Neural cell (in vitro differentiated cells): ENCODE measurements at regions not wholly inside any gene's neighbourhood (a gene's known extent, or its start where the extent isn't known, plus 50 kb on each side); places are given as distances from the start of the nearest gene placed in this dataset.

Experiments
- H2AFZ ChIP-seq: fragments of 200-600, 300-800 bp; sonication (generic), shearing (Covaris generic); 2 replicates; pipeline ENCODE4 v1.6.0; 2014; ENCODE audit warnings: low read depth, mild to moderate bottlenecking, antibody characterized with exemption, low read length, moderate library complexity
- H3F3A ChIP-seq: fragments of 200-600 bp; shearing (Covaris generic); 2 replicates; pipeline ENCODE4 v1.6.1; 2016; ENCODE audit warnings: mild to moderate bottlenecking, moderate library complexity, mixed read lengths, antibody characterized with exemption, low read length; ENCODE audit not compliant: insufficient read depth, poor library complexity, severe bottlenecking
- H3K27ac ChIP-seq: fragments of 200-600, 300-800 bp; sonication (generic), shearing (Covaris generic); 2 replicates; pipeline ENCODE4 v1.5.1; 2014; ENCODE audit warnings: mild to moderate bottlenecking, low read length, moderate library complexity
- H3K27me3 ChIP-seq: fragments of 300-800, 200-600 bp; sonication (generic), shearing (Covaris generic); 2 replicates; pipeline ENCODE4 v1.6.0; 2014; ENCODE audit warnings: mild to moderate bottlenecking, low read depth, low read length, moderate library complexity; ENCODE audit not compliant: insufficient read depth
- H3K36me3 ChIP-seq: fragments of 300-800, 200-600 bp; sonication (generic), shearing (Covaris generic); 2 replicates; pipeline ENCODE4 v1.5.1; 2014; ENCODE audit warnings: mild to moderate bottlenecking, antibody characterized with exemption, low read length, moderate library complexity; ENCODE audit not compliant: insufficient read depth
- H3K4me2 ChIP-seq: fragments of 300-800, 200-600 bp; sonication (generic), shearing (Covaris generic); 2 replicates; pipeline ENCODE4 v1.6.0; 2014; ENCODE audit warnings: mild to moderate bottlenecking, low read length
- H3K4me3 ChIP-seq: fragments of 300-800, 200-600 bp; sonication (generic), shearing (Covaris generic); 2 replicates; pipeline ENCODE4 v1.5.1; 2014; ENCODE audit warnings: mild to moderate bottlenecking, low read length, moderate library complexity
- H3K79me2 ChIP-seq: fragments of 200-600 bp; shearing (Covaris generic); replicated peaks from 2 replicates; pipeline ENCODE4 v1.6.0; 2014; ENCODE audit warnings: mild to moderate bottlenecking, low read length, moderate library complexity; ENCODE audit not compliant: insufficient read depth
- H3K9ac ChIP-seq: fragments of 300-800, 200-600 bp; sonication (generic), shearing (Covaris generic); 2 replicates; pipeline ENCODE4 v1.6.1; 2016; ENCODE audit warnings: mild to moderate bottlenecking, low read length, mixed read lengths
- H3K9me2 ChIP-seq: fragments of 200-600 bp; shearing (Covaris generic); 2 replicates; pipeline ENCODE4 v1.6.1; 2016; ENCODE audit warnings: mild to moderate bottlenecking, low read length, mixed read lengths; ENCODE audit not compliant: insufficient read depth
- H3K9me3 ChIP-seq: fragments of 200-600, 300-800 bp; sonication (generic), shearing (Covaris generic); 2 replicates; pipeline ENCODE4 v1.6.1; 2016; ENCODE audit warnings: mild to moderate bottlenecking, mixed run types, low read length, moderate library complexity, mixed read lengths
- H4K20me1 ChIP-seq: fragments of 200-600 bp; shearing (Covaris generic); 2 replicates; pipeline ENCODE4 v1.6.1; 2016; ENCODE audit warnings: mild to moderate bottlenecking, mixed run types; ENCODE audit not compliant: insufficient read depth
- CTCF ChIP-seq: fragments of 450-650 bp; IDR thresholded peaks from 2 replicates; pipeline ENCODE4 v1.5.1; 2014; ENCODE audit warnings: antibody characterized with exemption, mild to moderate bottlenecking, moderate library complexity; ENCODE audit not compliant: poor library complexity, severe bottlenecking
- EP300 ChIP-seq: fragments of 450-650 bp; conservative IDR thresholded peaks from 2 replicates; pipeline ENCODE4 v1.6.1; 2014; ENCODE audit warnings: antibody characterized with exemption, mild to moderate bottlenecking, moderate library complexity; ENCODE audit not compliant: poor library complexity, severe bottlenecking
- EZH2 ChIP-seq: fragments of 200-600, 300-800 bp; shearing (Covaris generic), sonication (generic); IDR thresholded peaks from 2 replicates; pipeline ENCODE4 v1.6.1; 2014; ENCODE audit warnings: antibody characterized with exemption, low read length, borderline replicate concordance, mild to moderate bottlenecking; ENCODE audit not compliant: insufficient read depth, poor library complexity, severe bottlenecking
- MXI1 ChIP-seq: fragments of 450-650 bp; conservative IDR thresholded peaks from 2 replicates; pipeline ENCODE4 v1.6.1; 2014; ENCODE audit warnings: antibody characterized with exemption, mild to moderate bottlenecking; ENCODE audit not compliant: poor library complexity, severe bottlenecking
- POLR2AphosphoS5 ChIP-seq: IDR thresholded peaks from 2 replicates; pipeline ENCODE4 v1.6.1; 2012
- RAD21 ChIP-seq: fragments of 450-650 bp; conservative IDR thresholded peaks from 2 replicates; pipeline ENCODE4 v1.6.1; 2014; ENCODE audit warnings: antibody characterized with exemption, mild to moderate bottlenecking, moderate library complexity
- REST ChIP-seq: IDR thresholded peaks from 2 replicates; pipeline ENCODE4 v1.6.1; 2012; ENCODE audit warnings: borderline replicate concordance
- SMC3 ChIP-seq: fragments of 450-650 bp; conservative IDR thresholded peaks from 2 replicates; pipeline ENCODE4 v1.6.1; 2014; ENCODE audit warnings: antibody characterized with exemption, mild to moderate bottlenecking, moderate library complexity; ENCODE audit not compliant: poor library complexity
- TAF1 ChIP-seq: IDR thresholded peaks from 2 replicates; pipeline ENCODE4 v1.6.1; 2012; ENCODE audit warnings: low read depth

GRCh38 chr2:122032264-122032645 lies 276.8 kb downstream of the TSN start:
- TF ChIP-seq CTCF, result no peak
- Histone ChIP-seq H3K4me3 (no peak overlapping the region), H3F3A (no peaks in the 10 kb centered on the region), H3K79me2 (no peaks in the 10 kb centered on the region), H3K9me3 (no peaks in the 10 kb centered on the region), H3K36me3 (no peaks in the 10 kb centered on the region), H3K27ac (no peak overlapping the region), H3K27me3 (no peaks in the 10 kb centered on the region), H4K20me1 (no peaks in the 10 kb centered on the region), H2AFZ (no peak overlapping the region), H3K9ac (no peak overlapping the region), H3K9me2 (no peaks in the 10 kb centered on the region), H3K4me2 (no peak overlapping the region)

- Histone ChIP-seq H4K20me1 (no peaks in the 10 kb centered on the region), H3K36me3 (no peaks in the 10 kb centered on the region), H2AFZ (no peak overlapping the region), H3K4me3 (no peak overlapping the region), H3K9me2 (no peaks in the 10 kb centered on the region), H3K9me3 (no peaks in the 10 kb centered on the region), H3K79me2 (no peaks in the 10 kb centered on the region), H3K27me3 (no peaks in the 10 kb centered on the region), H3F3A (no peaks in the 10 kb centered on the region), H3K4me2 (no peak overlapping the region), H3K9ac (no peak overlapping the region), H3K27ac (no peak overlapping the region)
- TF ChIP-seq CTCF, result no peak
- TF ChIP-seq EP300, result no peak
- TF ChIP-seq EZH2, result no peak
- TF ChIP-seq POLR2AphosphoS5, result no peak
- TF ChIP-seq SMC3, result no peak
- TF ChIP-seq REST, result no peak
- no peak for TF ChIP-seq MXI1
- no peak for TF ChIP-seq TAF1
- no peak for TF ChIP-seq RAD21
Observed at GRCh38 chr2:122033778-122034177, 278.3 kb downstream of the TSN start.
